ENCODE measurements at regions not wholly inside any gene's neighbourhood (a gene's known extent, or its start where the extent isn't known, plus 50 kb on each side); places are given as distances from the start of the nearest gene placed in this dataset.

GRCh38 chr7:83863906-83864305, 215.0 kb upstream of the SEMA3E start:
- TF ChIP-seq POLR2AphosphoS5 (IDR thresholded peaks at IDR 0.05; ENCODE audit: borderline replicate concordance, low read depth, low read length): no peak
- TF ChIP-seq EZH2 (IDR thresholded peaks at IDR 0.05): no peak
- TF ChIP-seq FOXP2 (optimal IDR thresholded peaks at IDR 0.05; ENCODE audit: control extremely low read depth, extremely low read length, insufficient read depth): no peak
